OCI-LY1 (cell line): ENCODE measurements at regions not wholly inside any gene's neighbourhood (a gene's known extent, or its start where the extent isn't known, plus 50 kb on each side); places are given as distances from the start of the nearest gene placed in this dataset.

ENCODE experiments used
- H2AFZ ChIP-seq: fragments of 200-600 bp; sonication (generic), shearing (Covaris generic); 2 replicates; pipeline ENCODE4 v1.6.0; 2014; ENCODE audit warnings: antibody characterized with exemption, mild to moderate bottlenecking, low read length
- H3F3A ChIP-seq: fragments of 200-600 bp; sonication (generic), shearing (Covaris generic); 2 replicates; pipeline ENCODE4 v1.6.0; 2014; ENCODE audit warnings: mild to moderate bottlenecking, antibody characterized with exemption, low read length, moderate library complexity; ENCODE audit not compliant: insufficient read depth
- H3K27ac ChIP-seq: fragments of 200-600 bp; sonication (generic); 2 replicates; pipeline ENCODE4 v1.5.1; 2014; ENCODE audit warnings: low read length, mixed run types, mild to moderate bottlenecking, low read depth; ENCODE audit not compliant: poor library complexity, severe bottlenecking
- H3K27me3 ChIP-seq: fragments of 200-600 bp; sonication (generic); 2 replicates; pipeline ENCODE4 v1.6.0; 2014; ENCODE audit warnings: antibody characterized with exemption, mild to moderate bottlenecking, low read length, moderate library complexity; ENCODE audit not compliant: insufficient read depth
- H3K36me3 ChIP-seq: fragments of 200-600 bp; sonication (generic); 2 replicates; pipeline ENCODE4 v1.6.1; 2014; ENCODE audit warnings: mild to moderate bottlenecking, antibody characterized with exemption, low read length, moderate library complexity, mixed read lengths; ENCODE audit not compliant: insufficient read depth
- H3K4me1 ChIP-seq: fragments of 200-600 bp; sonication (generic); 2 replicates; pipeline ENCODE4 v1.5.1; 2014; ENCODE audit warnings: mild to moderate bottlenecking, low read length, moderate library complexity; ENCODE audit not compliant: insufficient read depth, severe bottlenecking
- H3K4me2 ChIP-seq: fragments of 200-600 bp; sonication (generic), shearing (Covaris generic); 2 replicates; pipeline ENCODE4 v1.6.1; 2014; ENCODE audit warnings: low read length
- H3K4me3 ChIP-seq: fragments of 200-600 bp; sonication (generic); 2 replicates; pipeline ENCODE4 v1.5.1; 2014; ENCODE audit warnings: low read length, low read depth, mild to moderate bottlenecking, mixed read lengths; ENCODE audit not compliant: poor library complexity, severe bottlenecking
- H3K79me2 ChIP-seq: fragments of 200-600 bp; shearing (Covaris generic); 2 replicates; pipeline ENCODE4 v1.6.1; 2016; ENCODE audit warnings: mixed run types, low read length, mixed read lengths; ENCODE audit not compliant: insufficient read depth
- H3K9ac ChIP-seq: fragments of 200-600 bp; sonication (generic), shearing (Covaris generic); 2 replicates; pipeline ENCODE4 v1.6.1; 2014; ENCODE audit warnings: mild to moderate bottlenecking, low read length, mixed read lengths
- H3K9me2 ChIP-seq: fragments of 200-600 bp; sonication (generic), shearing (Covaris generic); 2 replicates; pipeline ENCODE4 v1.6.1; 2014; ENCODE audit warnings: low read depth, mild to moderate bottlenecking, low read length, mixed read lengths
- H3K9me3 ChIP-seq: fragments of 200-600 bp; shearing (Covaris generic); 2 replicates; pipeline ENCODE4 v1.6.1; 2014; ENCODE audit warnings: low read length, mixed read lengths
- H4K20me1 ChIP-seq: fragments of 200-600 bp; sonication (generic), shearing (Covaris generic); 2 replicates; pipeline ENCODE4 v1.6.0; 2016; ENCODE audit warnings: mild to moderate bottlenecking, low read length; ENCODE audit not compliant: insufficient read depth
- CTCF ChIP-seq: fragments of 200-600 bp; sonication (generic), shearing (Covaris generic); IDR thresholded peaks from 2 replicates; pipeline ENCODE4 v1.5.1; 2017; ENCODE audit warnings: mild to moderate bottlenecking, antibody characterized with exemption, low read length, moderate library complexity, mixed read lengths
- EZH2 ChIP-seq: fragments of 200-600 bp; sonication (generic), shearing (Covaris generic); IDR thresholded peaks from 2 replicates; pipeline ENCODE4 v1.8.0; 2017; ENCODE audit warnings: borderline replicate concordance, mixed run types, mild to moderate bottlenecking, antibody characterized with exemption, low read length, moderate library complexity, mixed read lengths

- Histone ChIP-seq H2AFZ (no peak overlapping the region), H3K9me3 (no peaks in the 10 kb centered on the region), H3F3A (no peaks in the 10 kb centered on the region), H4K20me1 (no peaks in the 10 kb centered on the region), H3K4me2 (no peak overlapping the region), H3K79me2 (no peaks in the 10 kb centered on the region), H3K4me3 (no peak overlapping the region), H3K27me3 (no peaks in the 10 kb centered on the region), H3K36me3 (no peaks in the 10 kb centered on the region), H3K9me2 (no peaks in the 10 kb centered on the region), H3K9ac (no peak overlapping the region), H3K4me1 (no peaks in the 10 kb centered on the region), H3K27ac (no peak overlapping the region)
- TF ChIP-seq EZH2 (no peak), CTCF (0 out of 2 replicates have a peak, but pooled peaks have one; percentile 9)
Measured at GRCh38 chr5:93850311-93850710, 108.9 kb upstream of the POU5F2 start.

GRCh38 chr5:93845376-93845775, 104.0 kb upstream of the POU5F2 start:
- Histone ChIP-seq H2AFZ (no peak overlapping the region), H3K9me2 (no peaks in the 10 kb centered on the region), H4K20me1 (no peaks in the 10 kb centered on the region), H3K79me2 (no peaks in the 10 kb centered on the region), H3K27me3 (no peaks in the 10 kb centered on the region), H3K4me2 (no peak overlapping the region), H3K4me1 (no peaks in the 10 kb centered on the region), H3K9ac (no peak overlapping the region), H3K4me3 (no peak overlapping the region), H3K27ac (no peak overlapping the region), H3K9me3 (peaks cover 9% of the 10 kb centered on the region; the same call in 1 of the 2 replicates), H3K36me3 (no peaks in the 10 kb centered on the region), H3F3A (no peaks in the 10 kb centered on the region)
- TF ChIP-seq EZH2 (no peak), CTCF (no peak)

- H3K9me2 ChIP-seq: no peaks in the 10 kb centered on the region
- H3K36me3 ChIP-seq: no peaks in the 10 kb centered on the region
- H3K9me3 ChIP-seq: no peaks in the 10 kb centered on the region
- H3K4me3 ChIP-seq: no peak overlapping the region
- no peaks in the 10 kb centered on the region for H3K4me1 ChIP-seq
- no peaks in the 10 kb centered on the region for H3K27me3 ChIP-seq
- no peak overlapping the region for H2AFZ ChIP-seq
- H3K9ac ChIP-seq: no peak overlapping the region
- no peaks in the 10 kb centered on the region for H3F3A ChIP-seq
- TF ChIP-seq EZH2 (no peak), CTCF (no peak)
- H3K27ac ChIP-seq: no peak overlapping the region
- H3K4me2 ChIP-seq: no peak overlapping the region
- H4K20me1 ChIP-seq: no peaks in the 10 kb centered on the region
- H3K79me2 ChIP-seq: no peaks in the 10 kb centered on the region
Measured at GRCh38 chr5:93831449-93831848, 90.0 kb upstream of the POU5F2 start.
